Muscle of leg (tissue), 3 donors: ENCODE measurements at regions not wholly inside any gene's neighbourhood (a gene's known extent, or its start where the extent isn't known, plus 50 kb on each side); places are given as distances from the start of the nearest gene placed in this dataset.
A peak's percentile ranks its signal among the peaks of the same experiment; 100 is the strongest.

Source experiments
- DNase-seq: peaks from one replicate; pipeline ENCODE4 v3.0.0; 2013
- H3K27ac ChIP-seq: one replicate; pipeline ENCODE4 v1.5.1; 2013; ENCODE audit warnings: mild to moderate bottlenecking, low read length, control low read depth
- H3K27me3 ChIP-seq: one replicate; pipeline ENCODE4 v1.6.1; 2013; ENCODE audit warnings: low read length; ENCODE audit not compliant: control insufficient read depth, insufficient read depth
- H3K36me3 ChIP-seq: one replicate; pipeline ENCODE4 v1.6.1; 2013; ENCODE audit warnings: low read length; ENCODE audit not compliant: control insufficient read depth, insufficient read depth
- H3K4me1 ChIP-seq: one replicate; pipeline ENCODE4 v1.6.1; 2013; ENCODE audit warnings: low read length; ENCODE audit not compliant: control insufficient read depth, insufficient read depth
- H3K4me3 ChIP-seq: one replicate; pipeline ENCODE4 v1.5.1; 2013; ENCODE audit warnings: low read length, control low read depth
- H3K9me3 ChIP-seq: replicated peaks from 2 replicates; pipeline ENCODE4 v1.6.1; 2013; ENCODE audit warnings: low read depth, low read length; ENCODE audit not compliant: control insufficient read depth
- WGBS: methylation state at CpG from one replicate; pipeline ENCODE4 v1.1.5; 2013; ENCODE audit warnings: missing lambda C conversion rate; ENCODE audit not compliant: insufficient coverage; 5-methylcytosine and 5-hydroxymethylcytosine counted together

- Histone ChIP-seq H3K9me3 (no peaks in the 10 kb centered on the region), H3K4me3 (no peak overlapping the region), H3K27ac (peak overlapping the region; percentile 94), H3K4me1 (peaks cover 19% of the 10 kb centered on the region), H3K27me3 (no peaks in the 10 kb centered on the region), H3K36me3 (no peaks in the 10 kb centered on the region)
- DNase-seq: peak; percentile 92
- WGBS: no CpG with 5 or more reads among the region's 3 CpGs
These were observed 613.9 kb downstream of the IRS1 start for GRCh38 chr2:226185616-226186211.

- DNase-seq: peak; percentile 97
- no peak overlapping the region for H3K4me3 ChIP-seq
- no peaks in the 10 kb centered on the region for H3K27me3 ChIP-seq
- no peaks in the 10 kb centered on the region for H3K9me3 ChIP-seq
- H3K4me1 ChIP-seq: peaks cover 16% of the 10 kb centered on the region
- 0% methylated on average over 1 of the region's 6 CpGs for WGBS
- no peaks in the 10 kb centered on the region for H3K36me3 ChIP-seq
- peak overlapping the region; percentile 94 for H3K27ac ChIP-seq
These were observed 614.5 kb downstream of the IRS1 start for GRCh38 chr2:226184940-226185615.

- H3K4me3 ChIP-seq: no peak overlapping the region
- H3K4me1 ChIP-seq: peaks cover 16% of the 10 kb centered on the region
- no peak for DNase-seq
- H3K36me3 ChIP-seq: no peaks in the 10 kb centered on the region
- WGBS: no CpG with 5 or more reads among the region's 2 CpGs
- H3K27me3 ChIP-seq: no peaks in the 10 kb centered on the region
- H3K27ac ChIP-seq: peak overlapping the region; percentile 94
- no peaks in the 10 kb centered on the region for H3K9me3 ChIP-seq
These were observed 615.1 kb downstream of the IRS1 start for GRCh38 chr2:226184540-226184939.

- H3K4me3 ChIP-seq: no peak overlapping the region
- no peaks in the 10 kb centered on the region for H3K36me3 ChIP-seq
- DNase-seq: no peak
- peaks cover 12% of the 10 kb centered on the region for H3K4me1 ChIP-seq
- H3K9me3 ChIP-seq: no peaks in the 10 kb centered on the region
- no peaks in the 10 kb centered on the region for H3K27me3 ChIP-seq
- no peak overlapping the region for H3K27ac ChIP-seq
- WGBS: no CpG with 5 or more reads among the region's 3 CpGs
These were observed 616.1 kb downstream of the IRS1 start for GRCh38 chr2:226183550-226183949.

GRCh38 chr2:226183033-226183432 is 616.6 kb downstream of the IRS1 start:
- no peaks in the 10 kb centered on the region for H3K36me3 ChIP-seq
- no peak overlapping the region for H3K27ac ChIP-seq
- peaks cover 12% of the 10 kb centered on the region for H3K4me1 ChIP-seq
- H3K9me3 ChIP-seq: no peaks in the 10 kb centered on the region
- no peak overlapping the region for H3K4me3 ChIP-seq
- WGBS: 89% methylated on average over 2 of the region's 2 CpGs
- no peaks in the 10 kb centered on the region for H3K27me3 ChIP-seq
- no peak for DNase-seq

- H3K27me3 ChIP-seq: no peaks in the 10 kb centered on the region
- H3K27ac ChIP-seq: no peak overlapping the region
These were observed 617.7 kb downstream of the IRS1 start for GRCh38 chr2:226181909-226182308.

GRCh38 chr2:226180281-226180884 is 619.2 kb downstream of the IRS1 start:
- 45% methylated on average over 8 of the region's 11 CpGs for WGBS
- H3K9me3 ChIP-seq: no peaks in the 10 kb centered on the region

More at GRCh38 chr2:226181909-226182308, 617.7 kb downstream of the IRS1 start:
- no peak for DNase-seq
- Histone ChIP-seq H3K4me1 (peaks cover 10% of the 10 kb centered on the region), H3K4me3 (no peak overlapping the region), H3K36me3 (no peaks in the 10 kb centered on the region), H3K9me3 (no peaks in the 10 kb centered on the region)

GRCh38 chr2:226179010-226179409 is 620.6 kb downstream of the IRS1 start:
- no peak overlapping the region for H3K4me3 ChIP-seq
- DNase-seq: no peak
- H3K27me3 ChIP-seq: no peaks in the 10 kb centered on the region
- WGBS: no CpG with 5 or more reads among the region's 1 CpG
- no peaks in the 10 kb centered on the region for H3K4me1 ChIP-seq
- no peak overlapping the region for H3K27ac ChIP-seq
- no peaks in the 10 kb centered on the region for H3K9me3 ChIP-seq
- no peaks in the 10 kb centered on the region for H3K36me3 ChIP-seq

More at GRCh38 chr2:226180281-226180884, 619.2 kb downstream of the IRS1 start:
- no peak for DNase-seq
- Histone ChIP-seq H3K36me3 (no peaks in the 10 kb centered on the region), H3K4me1 (peaks cover 7% of the 10 kb centered on the region), H3K27me3 (no peaks in the 10 kb centered on the region), H3K27ac (no peak overlapping the region), H3K4me3 (no peak overlapping the region)

GRCh38 chr2:226176283-226176984 is 623.2 kb downstream of the IRS1 start:
- Histone ChIP-seq H3K27me3 (no peaks in the 10 kb centered on the region), H3K4me3 (no peak overlapping the region), H3K4me1 (no peaks in the 10 kb centered on the region), H3K36me3 (no peaks in the 10 kb centered on the region), H3K27ac (no peak overlapping the region), H3K9me3 (no peaks in the 10 kb centered on the region)
- DNase-seq: no peak
- 33% methylated on average over 1 of the region's 3 CpGs for WGBS

GRCh38 chr2:226174390-226174789 is 625.2 kb downstream of the IRS1 start:
- Histone ChIP-seq H3K27ac (no peak overlapping the region), H3K36me3 (no peaks in the 10 kb centered on the region), H3K27me3 (no peaks in the 10 kb centered on the region), H3K4me1 (no peaks in the 10 kb centered on the region), H3K4me3 (no peak overlapping the region), H3K9me3 (no peaks in the 10 kb centered on the region)
- no CpG with 5 or more reads among the region's 1 CpG for WGBS
- DNase-seq: no peak
